ENCODE measurements at regions not wholly inside any gene's neighbourhood (a gene's known extent, or its start where the extent isn't known, plus 50 kb on each side); places are given as distances from the start of the nearest gene placed in this dataset.
"Not testable (repeated sequence)": the region's sequence is repeated elsewhere in the genome, so short reads cannot be mapped to it uniquely, and the experiment has no call there.

GRCh38 chr18:3347286-3347803, 85.4 kb downstream of the MYL12B start:
- Mint-ChIP-seq H3K36me3 (ENCODE audit: low read depth) (no peaks in the 10 kb centered on the region), H3K27me3 (peaks cover 8% of the 10 kb centered on the region), H3K4me3 (no peak overlapping the region), H3K27ac (no peak overlapping the region), H3K4me1 (no peaks in the 10 kb centered on the region), H3K9me3 (no peaks in the 10 kb centered on the region)
- no peak for DNase-seq
- CTCF ChIA-PET, result no interaction called here
- POLR2A ChIA-PET, result no interaction called here

- H3K4me1 Mint-ChIP-seq, result no peaks in the 10 kb centered on the region
- no peaks in the 10 kb centered on the region for H3K9me3 Mint-ChIP-seq
- CTCF ChIA-PET, result no interaction called here
- no peak overlapping the region for H3K27ac Mint-ChIP-seq
- H3K36me3 Mint-ChIP-seq (ENCODE audit: low read depth), result no peaks in the 10 kb centered on the region
- peaks cover 8% of the 10 kb centered on the region for H3K27me3 Mint-ChIP-seq
- DNase-seq, result no peak
- H3K4me3 Mint-ChIP-seq, result no peak overlapping the region
- POLR2A ChIA-PET, result no interaction called here
Observed at GRCh38 chr18:3348176-3348575, 86.2 kb downstream of the MYL12B start.

GRCh38 chr18:3349046-3349841, 87.3 kb downstream of the MYL12B start:
- H3K9me3 Mint-ChIP-seq; H3K4me3 Mint-ChIP-seq; DNase-seq; H3K27me3 Mint-ChIP-seq; H3K36me3 Mint-ChIP-seq (ENCODE audit: low read depth); H3K27ac Mint-ChIP-seq; H3K4me1 Mint-ChIP-seq; POLR2A ChIA-PET: not testable (repeated sequence)
- CTCF ChIA-PET, result interaction anchor here (0.7 kb wide), 2 partner anchors 317 to 967 kb away, joined by 3 read pairs; no protein-coding TSS in a partner anchor

GRCh38 chr18:3350021-3350420, 88.1 kb downstream of the MYL12B start:
- DNase-seq, result no peak
- POLR2A ChIA-PET, result no interaction called here
- Mint-ChIP-seq H3K4me3 (no peak overlapping the region), H3K27ac (no peak overlapping the region), H3K27me3 (peaks cover 7% of the 10 kb centered on the region), H3K4me1 (no peaks in the 10 kb centered on the region), H3K9me3 (no peaks in the 10 kb centered on the region), H3K36me3 (ENCODE audit: low read depth) (no peaks in the 10 kb centered on the region)
- CTCF ChIA-PET, result interaction anchor here (0.7 to 0.8 kb wide), 2 partner anchors 315 to 968 kb away, joined by 3 read pairs; no protein-coding TSS in a partner anchor

- no peak for DNase-seq
- Mint-ChIP-seq H3K27ac (no peak overlapping the region), H3K4me1 (peaks cover 2% of the 10 kb centered on the region), H3K36me3 (ENCODE audit: low read depth) (no peaks in the 10 kb centered on the region), H3K4me3 (no peak overlapping the region), H3K27me3 (peaks cover 7% of the 10 kb centered on the region), H3K9me3 (no peaks in the 10 kb centered on the region)
- ChIA-PET CTCF (interaction anchor here (0.8 kb wide), 1 partner anchor 314 kb away, joined by 3 read pairs; no protein-coding TSS in a partner anchor), POLR2A (no interaction called here)
Observed at GRCh38 chr18:3350566-3351527, 88.9 kb downstream of the MYL12B start.

GRCh38 chr18:3354506-3354905, 92.6 kb downstream of the MYL12B start:
- Mint-ChIP-seq H3K4me1 (peaks cover 14% of the 10 kb centered on the region), H3K27ac (no peak overlapping the region), H3K9me3 (no peaks in the 10 kb centered on the region), H3K27me3 (no peaks in the 10 kb centered on the region), H3K4me3 (no peak overlapping the region), H3K36me3 (ENCODE audit: low read depth) (no peaks in the 10 kb centered on the region)
- ChIA-PET POLR2A (no interaction called here), CTCF (no interaction called here)
- no peak for DNase-seq

GRCh38 chr18:3356614-3357013, 93.4 kb upstream of the TGIF1 start:
- H3K27me3 Mint-ChIP-seq, result no peaks in the 10 kb centered on the region
- H3K4me3 Mint-ChIP-seq, result no peak overlapping the region
- DNase-seq, result no peak
- H3K4me1 Mint-ChIP-seq, result peaks cover 14% of the 10 kb centered on the region
- POLR2A ChIA-PET, result no interaction called here
- CTCF ChIA-PET, result no interaction called here
- H3K36me3 Mint-ChIP-seq (ENCODE audit: low read depth), result no peaks in the 10 kb centered on the region
- H3K27ac Mint-ChIP-seq, result no peak overlapping the region
- no peaks in the 10 kb centered on the region for H3K9me3 Mint-ChIP-seq

- Mint-ChIP-seq H3K4me3 (no peak overlapping the region), H3K36me3 (ENCODE audit: low read depth) (no peaks in the 10 kb centered on the region), H3K4me1 (peaks cover 14% of the 10 kb centered on the region), H3K27ac (no peak overlapping the region), H3K9me3 (no peaks in the 10 kb centered on the region), H3K27me3 (no peaks in the 10 kb centered on the region)
- DNase-seq, result no peak
- POLR2A ChIA-PET, result no interaction called here
- CTCF ChIA-PET, result no interaction called here
Observed at GRCh38 chr18:3357516-3357915, 92.5 kb upstream of the TGIF1 start.

- ChIA-PET POLR2A (no interaction called here), CTCF (no interaction called here)
- H3K36me3 Mint-ChIP-seq (ENCODE audit: low read depth), result no peaks in the 10 kb centered on the region
Observed at GRCh38 chr18:3358310-3358709, 91.7 kb upstream of the TGIF1 start.

GRCh38 chr18:3360211-3360610, 89.8 kb upstream of the TGIF1 start:
- H3K27ac Mint-ChIP-seq, result no peak overlapping the region
- H3K4me3 Mint-ChIP-seq, result no peak overlapping the region
- H3K36me3 Mint-ChIP-seq (ENCODE audit: low read depth), result no peaks in the 10 kb centered on the region
- H3K4me1 Mint-ChIP-seq, result peaks cover 14% of the 10 kb centered on the region
- H3K27me3 Mint-ChIP-seq, result no peaks in the 10 kb centered on the region
- no peak for DNase-seq
- ChIA-PET CTCF (no interaction called here), POLR2A (no interaction called here)
- H3K9me3 Mint-ChIP-seq, result no peaks in the 10 kb centered on the region

More at GRCh38 chr18:3358310-3358709, 91.7 kb upstream of the TGIF1 start:
- Mint-ChIP-seq H3K4me3 (no peak overlapping the region), H3K4me1 (peaks cover 14% of the 10 kb centered on the region), H3K9me3 (no peaks in the 10 kb centered on the region), H3K27ac (no peak overlapping the region), H3K27me3 (no peaks in the 10 kb centered on the region)
- no peak for DNase-seq

- CTCF ChIA-PET, result no interaction called here
Observed at GRCh38 chr18:3367491-3368091, 82.4 kb upstream of the TGIF1 start.

GRCh38 chr18:3368193-3368592, 81.8 kb upstream of the TGIF1 start:
- Mint-ChIP-seq H3K9me3 (no peaks in the 10 kb centered on the region), H3K27ac (no peak overlapping the region), H3K4me1 (no peaks in the 10 kb centered on the region), H3K4me3 (no peak overlapping the region), H3K27me3 (peaks cover 4% of the 10 kb centered on the region), H3K36me3 (ENCODE audit: low read depth) (no peaks in the 10 kb centered on the region)
- no peak for DNase-seq
- CTCF ChIA-PET, result no interaction called here
- POLR2A ChIA-PET, result no interaction called here

More at GRCh38 chr18:3367491-3368091, 82.4 kb upstream of the TGIF1 start:
- H3K4me3 Mint-ChIP-seq, result no peak overlapping the region
- H3K27me3 Mint-ChIP-seq, result peaks cover 4% of the 10 kb centered on the region
- H3K9me3 Mint-ChIP-seq, result no peaks in the 10 kb centered on the region
- no peaks in the 10 kb centered on the region for H3K36me3 Mint-ChIP-seq (ENCODE audit: low read depth)
- DNase-seq, result no peak
- H3K27ac Mint-ChIP-seq, result no peak overlapping the region
- POLR2A ChIA-PET, result no interaction called here
- no peaks in the 10 kb centered on the region for H3K4me1 Mint-ChIP-seq

- Mint-ChIP-seq H3K36me3 (ENCODE audit: low read depth) (no peaks in the 10 kb centered on the region), H3K4me3 (no peak overlapping the region), H3K9me3 (no peaks in the 10 kb centered on the region), H3K27me3 (peaks cover 2% of the 10 kb centered on the region), H3K27ac (no peak overlapping the region), H3K4me1 (peaks cover 6% of the 10 kb centered on the region)
- ChIA-PET CTCF (interaction anchor here (1.3 to 1.6 kb wide), 2 partner anchors 13 to 287 kb away, joined by 3 to 4 read pairs; no protein-coding TSS in a partner anchor), POLR2A (no interaction called here)
- no peak for DNase-seq
Observed at GRCh38 chr18:3379685-3380084, 70.3 kb upstream of the TGIF1 start.
